ENCODE measurements at regions not wholly inside any gene's neighbourhood (a gene's known extent, or its start where the extent isn't known, plus 50 kb on each side); places are given as distances from the start of the nearest gene placed in this dataset.

DNA sequence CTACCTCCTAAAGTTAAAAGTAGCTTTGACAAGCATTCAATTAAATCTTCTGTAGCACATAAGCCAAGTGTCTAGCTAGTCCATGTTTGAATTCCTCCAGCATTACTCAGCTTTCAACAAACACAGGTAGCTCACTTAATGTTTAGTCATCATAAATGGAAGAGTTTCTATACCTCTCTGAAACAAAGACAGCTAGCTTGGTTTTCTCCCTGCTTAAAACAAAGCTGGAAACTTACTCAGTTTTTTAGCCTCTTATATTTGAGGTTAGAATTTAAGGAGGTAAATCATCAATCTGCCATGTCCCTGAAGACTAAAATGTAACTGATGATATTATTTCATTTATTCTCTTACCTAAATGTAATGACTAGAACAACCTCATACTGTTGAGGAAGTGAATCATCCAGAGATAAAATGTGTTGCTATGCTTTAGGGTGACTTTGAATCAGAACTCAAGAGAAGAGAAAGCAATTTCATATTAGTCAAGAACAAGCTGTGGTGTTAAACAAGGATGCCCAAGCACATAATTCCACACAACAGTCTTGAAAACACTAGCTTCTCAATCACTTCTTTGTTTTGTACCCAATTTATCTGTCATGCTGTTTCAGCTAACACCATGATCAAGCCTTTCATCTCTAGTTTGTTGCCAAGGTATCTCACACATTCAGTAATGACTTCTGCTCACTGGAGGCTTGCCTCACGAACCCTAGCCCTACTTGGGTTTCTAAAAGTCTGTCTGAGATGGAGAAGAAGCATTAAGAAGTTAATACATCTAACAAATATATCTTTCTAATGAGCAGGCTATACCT, 251.9 kb downstream of the EPM2A start:
- DNase-seq = no peak

GRCh38 chr6:145485288-145485687, 250.0 kb downstream of the EPM2A start:
- no peak for DNase-seq

DNA sequence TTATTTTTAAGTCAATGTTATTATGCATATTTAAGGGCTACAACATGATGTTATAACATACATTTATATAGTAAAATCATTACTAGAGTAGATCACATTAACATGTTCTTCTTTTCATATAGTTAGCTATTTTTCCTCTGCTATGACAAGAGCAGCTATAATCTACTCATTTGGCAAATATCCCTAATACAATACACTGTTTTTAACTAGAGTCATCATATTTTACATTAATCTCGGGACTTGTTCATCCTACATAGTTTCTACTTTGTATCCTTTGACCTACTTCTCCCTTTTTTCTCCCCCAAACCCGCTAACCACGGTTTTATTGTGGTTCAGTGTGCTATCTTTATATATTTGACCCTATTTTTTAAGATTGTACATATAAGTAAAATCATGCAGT, 249.0 kb downstream of the EPM2A start:
- no peak for DNase-seq

DNA sequence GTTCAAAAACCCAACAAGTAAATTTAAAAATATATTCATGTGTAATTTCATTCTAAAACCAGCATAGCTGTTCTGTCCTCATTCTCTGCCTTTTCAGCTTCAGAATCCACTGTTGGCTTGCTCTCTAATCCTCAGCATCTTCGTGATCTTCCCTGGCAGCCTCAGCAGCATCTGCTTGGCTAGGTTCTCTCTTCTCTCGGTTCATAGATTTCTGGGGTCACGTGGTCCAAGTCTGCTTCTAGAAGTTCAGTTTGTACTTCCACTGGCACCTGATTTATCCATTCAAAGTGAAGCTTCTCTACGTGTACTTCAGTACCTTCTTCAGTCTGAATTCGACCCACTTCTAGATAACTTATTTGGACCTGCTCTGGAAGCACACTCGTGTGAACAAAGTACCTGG, 245.7 kb downstream of the EPM2A start:
- no peak for DNase-seq

GRCh38 chr6:145490068-145490467, 245.3 kb downstream of the EPM2A start:
- DNase-seq = no peak

- no peak for DNase-seq
Measured at GRCh38 chr6:145491126-145491525, 244.2 kb downstream of the EPM2A start.

- no peak for DNase-seq
Measured at GRCh38 chr6:145497006-145497405, 238.3 kb downstream of the EPM2A start.

- no peak for DNase-seq
Measured at GRCh38 chr6:145498425-145498824, 236.9 kb downstream of the EPM2A start.

- no peak for DNase-seq
Measured at GRCh38 chr6:145502416-145502815, 232.9 kb downstream of the EPM2A start.

DNA sequence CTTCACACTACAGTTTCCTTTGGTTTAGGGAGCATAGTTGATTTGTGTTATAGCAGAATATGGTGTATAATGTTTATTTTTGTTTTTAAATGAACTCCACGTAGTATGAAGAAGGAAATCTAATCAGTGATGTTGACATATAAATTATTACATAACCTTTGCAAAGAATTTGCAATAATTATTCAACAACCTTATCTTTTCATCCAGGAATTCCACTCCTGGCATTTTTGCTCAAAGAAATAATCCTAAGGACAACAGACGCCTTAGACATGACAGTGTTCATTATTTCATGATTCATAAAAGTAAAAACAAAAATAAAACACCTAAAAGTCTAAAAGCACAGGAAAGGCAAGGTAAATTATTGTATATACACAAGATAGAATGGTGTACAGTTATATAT, 229.2 kb downstream of the EPM2A start:
- DNase-seq = no peak

- DNase-seq = no peak
Measured at GRCh38 chr6:145506565-145506964, 228.8 kb downstream of the EPM2A start.

DNA sequence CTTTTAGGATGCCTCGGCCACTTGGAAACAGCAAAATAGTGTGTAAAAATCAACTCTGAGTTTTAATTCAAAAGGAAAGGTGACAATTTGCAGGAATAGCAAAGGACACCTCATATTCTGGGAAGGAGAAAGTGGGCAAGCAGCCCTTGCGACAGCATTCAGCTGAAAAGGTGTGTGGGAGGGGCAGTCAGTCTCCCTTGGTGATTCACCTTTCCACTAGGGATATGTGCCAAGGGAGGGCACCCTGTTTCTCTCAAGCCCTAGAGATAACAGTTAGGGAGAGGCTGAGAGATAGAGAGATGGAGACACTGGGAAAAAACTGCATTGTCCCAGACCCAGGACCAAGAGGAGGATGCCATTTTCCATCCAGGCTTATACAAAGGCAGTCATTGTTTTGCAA, 228.1 kb downstream of the EPM2A start:
- DNase-seq = no peak

- no peak for DNase-seq
Measured at GRCh38 chr6:145508107-145508506, 227.2 kb downstream of the EPM2A start.

GRCh38 chr6:145517492-145517891, 217.8 kb downstream of the EPM2A start:
- no peak for DNase-seq

- no peak for DNase-seq
Measured at GRCh38 chr6:145525038-145525437, 210.3 kb downstream of the EPM2A start.

- peak; percentile 15 for DNase-seq
Measured at GRCh38 chr6:145529582-145529981, 205.7 kb downstream of the EPM2A start.

GRCh38 chr6:145530454-145530853, 204.9 kb downstream of the EPM2A start:
- DNase-seq = no peak

- DNase-seq = no peak
Measured at GRCh38 chr6:145531032-145531431, 204.3 kb downstream of the EPM2A start.

- no peak for DNase-seq
Measured at GRCh38 chr6:145531822-145532221, 203.5 kb downstream of the EPM2A start.

- no peak for DNase-seq
Measured at GRCh38 chr6:145532361-145532760, 203.0 kb downstream of the EPM2A start.

DNA sequence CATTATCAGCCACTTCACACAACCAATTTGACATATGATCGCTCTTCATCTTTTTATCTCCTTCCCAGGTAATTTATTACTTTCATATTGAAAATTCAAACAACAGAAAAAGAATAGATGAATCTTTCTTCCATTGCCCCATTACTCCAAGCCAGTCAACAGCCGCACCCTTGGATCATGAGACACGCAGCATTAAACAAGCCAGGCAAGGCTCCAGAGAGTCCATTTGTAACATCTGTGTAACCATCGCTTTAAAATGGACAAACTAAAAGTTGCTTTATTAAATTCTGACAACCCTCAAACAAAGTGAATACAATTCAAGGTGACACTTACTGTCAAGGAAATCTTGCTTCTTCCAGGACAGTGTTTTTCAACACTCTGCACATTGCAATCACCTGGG, 200.3 kb downstream of the EPM2A start:
- no peak for DNase-seq

GRCh38 chr6:145538989-145539388, 196.3 kb downstream of the EPM2A start:
- DNase-seq = no peak

DNA sequence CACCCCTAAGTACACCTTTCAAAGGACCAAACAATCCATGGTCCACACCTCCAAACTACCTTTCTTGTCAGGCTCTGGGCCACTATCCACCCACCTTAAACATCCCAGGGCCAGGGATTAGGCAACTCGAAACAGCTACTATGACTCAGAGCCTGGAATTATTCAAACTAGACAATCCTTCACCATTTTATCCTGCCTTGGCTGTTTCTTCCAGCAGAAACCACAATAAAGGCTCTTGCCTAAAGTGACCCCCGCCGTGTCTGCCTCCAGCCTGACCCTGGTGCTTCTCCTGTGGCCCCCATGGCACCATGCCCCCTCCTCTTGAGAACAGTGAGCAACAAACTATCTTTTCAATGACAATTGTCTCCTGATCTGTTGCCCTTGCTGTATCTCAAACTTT, 195.5 kb downstream of the EPM2A start:
- no peak for DNase-seq

DNA sequence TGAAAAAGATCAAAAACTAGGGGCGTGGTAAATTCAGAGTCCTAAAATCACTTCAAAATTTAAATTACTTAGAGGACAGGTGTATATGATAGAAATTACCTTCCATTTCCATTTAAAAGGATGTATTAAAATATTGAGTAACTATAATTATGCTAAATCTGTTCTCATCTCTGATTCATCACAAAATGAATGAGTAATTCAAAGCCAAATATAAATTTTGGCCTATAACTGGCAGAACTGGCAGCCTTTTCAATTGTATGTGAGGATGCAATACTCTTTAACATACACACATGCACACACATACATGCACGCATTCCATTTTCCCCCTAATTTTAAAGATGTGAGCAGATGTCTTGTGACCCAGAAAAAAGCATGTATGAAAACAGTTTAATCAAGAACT, 194.6 kb downstream of the EPM2A start:
- DNase-seq = no peak

GRCh38 chr6:145544041-145544440, 191.3 kb downstream of the EPM2A start:
- DNase-seq = no peak

Data from NCI-H2029 treated with DMSO at 0.1 percent for 48 hours (cell line).